ENCODE measurements at regions not wholly inside any gene's neighbourhood (a gene's known extent, or its start where the extent isn't known, plus 50 kb on each side); places are given as distances from the start of the nearest gene placed in this dataset.

DNA sequence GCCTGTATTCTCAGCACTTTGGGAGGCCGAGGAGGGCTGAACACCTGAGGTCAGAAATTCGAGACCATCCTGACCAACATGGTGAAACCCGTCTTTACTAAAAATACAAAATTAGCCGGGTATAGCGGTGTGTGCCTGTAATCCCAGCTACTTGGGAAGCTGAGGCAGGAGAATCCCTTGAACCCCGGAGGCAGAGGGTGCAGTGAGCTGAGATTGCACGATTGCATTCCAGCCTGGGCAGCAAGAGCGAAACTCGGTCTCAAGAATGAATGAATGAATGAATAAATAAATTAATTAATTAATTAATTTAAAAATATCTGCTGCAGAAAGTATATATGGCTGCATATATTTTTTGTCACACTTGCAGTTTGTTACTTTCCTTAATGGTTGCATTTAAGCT is 781.8 kb downstream of the DNAJB9 start:
- no peaks in the 10 kb centered on the region for H3K27me3 ChIP-seq (ENCODE audit: insufficient read depth, low read length)
- intact Hi-C loops (cut with micrococcal nuclease), result no loop called here
- Mint-ChIP-seq H3K9me3 (peaks cover 0 to 2% (median 0%) of the 10 kb centered on the region in 8 donors), H3K4me1 (no peaks in the 10 kb centered on the region), H3K4me3 (no peak overlapping the region), H3K27ac (no peak overlapping the region), H3K27me3 (no peaks in the 10 kb centered on the region), H3K36me3 (no peaks in the 10 kb centered on the region)
- H3K4me1 ChIP-seq (ENCODE audit: insufficient read depth, low read length), result no peaks in the 10 kb centered on the region
- ChIA-PET POLR2A (ENCODE audit: partially characterized antibody) (no interaction called here), CTCF (ENCODE audit: partially characterized antibody) (no interaction called here)
- H3K27ac ChIP-seq (ENCODE audit: low read depth, low read length), result no peak overlapping the region
- H3K4me3 ChIP-seq (ENCODE audit: low read length in 2 of 2), result no peak overlapping the region
- no peaks in the 10 kb centered on the region for H3K36me3 ChIP-seq (ENCODE audit: insufficient read depth, low read length)
- DNase-seq, result no peak
- H3K9me3 ChIP-seq (ENCODE audit: control insufficient read depth in 1 of 2, low read length in 2 of 2), result no peaks in the 10 kb centered on the region

GRCh38 chr7:109354000-109354399 is 784.3 kb downstream of the DNAJB9 start:
- H3K27ac ChIP-seq (ENCODE audit: low read depth, low read length), result no peak overlapping the region
- ChIA-PET CTCF (ENCODE audit: partially characterized antibody) (no interaction called here), POLR2A (ENCODE audit: partially characterized antibody) (no interaction called here)
- no peaks in the 10 kb centered on the region for H3K27me3 ChIP-seq (ENCODE audit: insufficient read depth, low read length)
- no peaks in the 10 kb centered on the region for H3K9me3 ChIP-seq (ENCODE audit: control insufficient read depth in 1 of 2, low read length in 2 of 2)
- H3K27me3 Mint-ChIP-seq, result no peaks in the 10 kb centered on the region
- no peaks in the 10 kb centered on the region for H3K36me3 ChIP-seq (ENCODE audit: insufficient read depth, low read length)
- H3K4me1 Mint-ChIP-seq, result no peaks in the 10 kb centered on the region
- H3K4me3 Mint-ChIP-seq, result no peak overlapping the region
- DNase-seq, result no peak
- intact Hi-C loops (cut with micrococcal nuclease), result no loop called here
- no peaks in the 10 kb centered on the region for H3K4me1 ChIP-seq (ENCODE audit: insufficient read depth, low read length)
- H3K36me3 Mint-ChIP-seq, result no peaks in the 10 kb centered on the region
- H3K9me3 Mint-ChIP-seq, result peaks cover 0 to 2% (median 0%) of the 10 kb centered on the region in 8 donors
- H3K27ac Mint-ChIP-seq, result no peak overlapping the region
- no peak overlapping the region for H3K4me3 ChIP-seq (ENCODE audit: low read length in 2 of 2)

DNA sequence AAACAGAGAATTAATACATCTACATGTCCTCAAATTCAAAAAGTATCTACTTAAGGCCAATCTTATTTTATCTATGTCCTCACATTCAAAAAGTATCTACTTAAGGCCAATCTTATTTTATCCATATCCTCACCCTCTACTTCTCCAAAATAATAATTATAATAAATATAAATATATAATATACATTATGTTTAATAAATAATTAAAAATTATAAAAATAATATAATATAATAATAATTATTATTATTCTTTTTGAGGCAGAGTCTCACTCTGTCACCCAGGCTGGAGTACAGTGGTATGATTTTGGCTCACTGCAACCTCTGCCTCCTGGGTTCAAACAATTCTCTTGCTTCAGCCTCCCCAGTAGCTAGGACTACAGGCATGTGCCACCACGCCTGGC is 784.9 kb downstream of the DNAJB9 start:
- intact Hi-C loops (cut with micrococcal nuclease), result no loop called here
- no peaks in the 10 kb centered on the region for H3K4me1 Mint-ChIP-seq
- no peak for DNase-seq

GRCh38 chr7:109375823-109376222 is 806.1 kb downstream of the DNAJB9 start:
- Mint-ChIP-seq H3K36me3 (no peaks in the 10 kb centered on the region), H3K27me3 (no peaks in the 10 kb centered on the region), H3K9me3 (peaks cover 0 to 15% (median 3%) of the 10 kb centered on the region in 8 donors), H3K4me1 (no peaks in the 10 kb centered on the region), H3K27ac (no peak overlapping the region), H3K4me3 (no peak overlapping the region)
- H3K9me3 ChIP-seq (ENCODE audit: control insufficient read depth in 1 of 2, low read length in 2 of 2), result no peaks in the 10 kb centered on the region
- no peak overlapping the region for H3K4me3 ChIP-seq (ENCODE audit: low read length in 2 of 2)
- no peaks in the 10 kb centered on the region for H3K27me3 ChIP-seq (ENCODE audit: insufficient read depth, low read length)
- no peaks in the 10 kb centered on the region for H3K4me1 ChIP-seq (ENCODE audit: insufficient read depth, low read length)
- DNase-seq, result no peak
- no peaks in the 10 kb centered on the region for H3K36me3 ChIP-seq (ENCODE audit: insufficient read depth, low read length)
- CTCF ChIA-PET (ENCODE audit: partially characterized antibody), result no interaction called here
- intact Hi-C loops (cut with micrococcal nuclease), result no loop called here
- POLR2A ChIA-PET (ENCODE audit: partially characterized antibody), result no interaction called here
- no peak overlapping the region for H3K27ac ChIP-seq (ENCODE audit: low read depth, low read length)

More for the DNA sequence above, 784.9 kb downstream of the DNAJB9 start:
- H3K27me3 ChIP-seq (ENCODE audit: insufficient read depth, low read length), result no peaks in the 10 kb centered on the region
- no peak overlapping the region for H3K4me3 ChIP-seq (ENCODE audit: low read length in 2 of 2)
- Mint-ChIP-seq H3K4me3 (no peak overlapping the region), H3K36me3 (no peaks in the 10 kb centered on the region), H3K27ac (no peak overlapping the region), H3K9me3 (peaks cover 0 to 2% (median 0%) of the 10 kb centered on the region in 8 donors), H3K27me3 (no peaks in the 10 kb centered on the region)
- CTCF ChIA-PET (ENCODE audit: partially characterized antibody), result no interaction called here
- POLR2A ChIA-PET (ENCODE audit: partially characterized antibody), result no interaction called here
- no peak overlapping the region for H3K27ac ChIP-seq (ENCODE audit: low read depth, low read length)
- H3K4me1 ChIP-seq (ENCODE audit: insufficient read depth, low read length), result no peaks in the 10 kb centered on the region
- H3K9me3 ChIP-seq (ENCODE audit: control insufficient read depth in 1 of 2, low read length in 2 of 2), result no peaks in the 10 kb centered on the region
- H3K36me3 ChIP-seq (ENCODE audit: insufficient read depth, low read length), result no peaks in the 10 kb centered on the region

DNA sequence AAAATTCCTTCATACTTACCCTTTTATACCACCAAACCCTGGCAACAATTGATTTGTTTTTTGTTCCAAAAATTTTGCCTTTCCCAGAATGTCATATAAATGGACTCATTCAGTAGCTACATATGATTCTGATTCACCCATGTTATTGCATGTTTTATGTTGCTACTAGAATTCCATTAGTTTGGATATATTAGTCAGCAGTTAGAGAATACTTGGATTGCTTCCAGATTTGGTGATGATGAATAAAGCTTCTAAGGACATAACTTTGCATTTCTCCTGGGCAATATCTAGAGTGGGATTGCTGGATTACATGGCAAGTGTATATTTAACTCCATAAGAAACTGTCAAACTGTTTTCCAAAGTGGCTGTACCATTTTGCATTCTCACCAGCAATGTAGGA is 806.9 kb downstream of the DNAJB9 start:
- peaks cover 0 to 17% (median 3%) of the 10 kb centered on the region in 8 donors for H3K9me3 Mint-ChIP-seq
- POLR2A ChIA-PET (ENCODE audit: partially characterized antibody), result no interaction called here
- Histone ChIP-seq H3K27me3 (ENCODE audit: insufficient read depth, low read length) (no peaks in the 10 kb centered on the region), H3K4me1 (ENCODE audit: insufficient read depth, low read length) (no peaks in the 10 kb centered on the region), H3K27ac (ENCODE audit: low read depth, low read length) (no peak overlapping the region), H3K36me3 (ENCODE audit: insufficient read depth, low read length) (no peaks in the 10 kb centered on the region), H3K9me3 (ENCODE audit: control insufficient read depth in 1 of 2, low read length in 2 of 2) (no peaks in the 10 kb centered on the region), H3K4me3 (ENCODE audit: low read length in 2 of 2) (no peak overlapping the region)
- CTCF ChIA-PET (ENCODE audit: partially characterized antibody), result no interaction called here
- H3K4me1 Mint-ChIP-seq, result no peaks in the 10 kb centered on the region
- intact Hi-C loops (cut with micrococcal nuclease), result no loop called here
- H3K27me3 Mint-ChIP-seq, result no peaks in the 10 kb centered on the region
- no peak for DNase-seq
- no peak overlapping the region for H3K27ac Mint-ChIP-seq
- no peaks in the 10 kb centered on the region for H3K36me3 Mint-ChIP-seq
- no peak overlapping the region for H3K4me3 Mint-ChIP-seq

DNA sequence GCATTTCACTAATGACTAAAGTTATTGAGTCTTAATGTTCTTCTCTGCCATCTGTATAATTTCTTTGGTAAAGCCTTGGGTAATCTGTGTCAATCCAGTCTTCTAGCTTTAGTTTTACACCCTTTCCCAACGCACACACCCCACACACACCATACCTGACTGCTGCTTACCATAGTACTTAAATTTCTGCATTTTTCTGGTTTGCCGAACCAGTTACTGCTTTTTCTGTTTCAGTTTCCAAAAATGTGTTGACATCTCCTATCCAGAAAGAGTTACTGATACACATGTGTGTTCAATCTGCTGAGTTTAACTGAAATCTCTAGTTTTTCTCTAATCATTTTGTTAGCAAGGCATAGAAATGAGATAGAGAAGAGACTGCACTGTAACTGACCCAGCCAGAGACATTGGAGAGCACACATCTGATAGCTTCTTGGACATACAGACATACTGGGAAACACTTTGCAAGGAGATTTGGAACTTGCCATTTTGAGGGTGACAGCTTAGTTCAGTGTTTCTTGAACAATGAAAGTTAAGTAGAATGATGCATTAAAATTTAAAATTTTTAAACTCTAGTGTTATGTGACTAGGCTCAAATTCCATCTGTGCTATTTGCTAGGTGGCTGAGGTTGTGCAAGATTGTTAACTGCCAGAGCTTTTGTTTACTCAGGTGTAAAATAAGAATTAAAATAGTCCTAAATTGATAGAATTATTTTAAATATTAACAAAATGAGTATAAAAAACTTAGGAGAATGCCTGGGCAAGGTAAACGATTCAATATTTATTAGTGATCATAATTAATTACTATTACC is 807.6 kb downstream of the DNAJB9 start:
- Histone ChIP-seq H3K27ac (ENCODE audit: low read depth, low read length) (no peak overlapping the region), H3K9me3 (ENCODE audit: control insufficient read depth in 1 of 2, low read length in 2 of 2) (no peaks in the 10 kb centered on the region), H3K4me3 (ENCODE audit: low read length in 2 of 2) (no peak overlapping the region), H3K4me1 (ENCODE audit: insufficient read depth, low read length) (no peaks in the 10 kb centered on the region), H3K27me3 (ENCODE audit: insufficient read depth, low read length) (no peaks in the 10 kb centered on the region), H3K36me3 (ENCODE audit: insufficient read depth, low read length) (no peaks in the 10 kb centered on the region)
- Mint-ChIP-seq H3K4me1 (no peaks in the 10 kb centered on the region), H3K4me3 (no peak overlapping the region), H3K36me3 (no peaks in the 10 kb centered on the region), H3K27ac (peak overlapping the region in 1 of 7 donors; percentile 26), H3K27me3 (no peaks in the 10 kb centered on the region), H3K9me3 (peaks cover 0 to 17% (median 3%) of the 10 kb centered on the region in 8 donors)
- POLR2A ChIA-PET (ENCODE audit: partially characterized antibody), result no interaction called here
- intact Hi-C loops (cut with micrococcal nuclease), result no loop called here
- CTCF ChIA-PET (ENCODE audit: partially characterized antibody), result no interaction called here
- DNase-seq, result no peak

GRCh38 chr7:109386959-109387358 is 817.3 kb downstream of the DNAJB9 start:
- no peak overlapping the region for H3K4me3 Mint-ChIP-seq
- ChIA-PET CTCF (ENCODE audit: partially characterized antibody) (no interaction called here), POLR2A (ENCODE audit: partially characterized antibody) (no interaction called here)
- H3K27me3 Mint-ChIP-seq, result no peaks in the 10 kb centered on the region
- no peak overlapping the region for H3K27ac Mint-ChIP-seq
- Histone ChIP-seq H3K27me3 (ENCODE audit: insufficient read depth, low read length) (no peaks in the 10 kb centered on the region), H3K27ac (ENCODE audit: low read depth, low read length) (no peak overlapping the region), H3K4me3 (ENCODE audit: low read length in 2 of 2) (no peak overlapping the region), H3K4me1 (ENCODE audit: insufficient read depth, low read length) (no peaks in the 10 kb centered on the region), H3K36me3 (ENCODE audit: insufficient read depth, low read length) (no peaks in the 10 kb centered on the region), H3K9me3 (ENCODE audit: control insufficient read depth in 1 of 2, low read length in 2 of 2) (no peaks in the 10 kb centered on the region)
- no peak for DNase-seq
- no peaks in the 10 kb centered on the region for H3K36me3 Mint-ChIP-seq
- H3K9me3 Mint-ChIP-seq, result peaks cover 0 to 6% (median under 1%) of the 10 kb centered on the region in 8 donors
- no peaks in the 10 kb centered on the region for H3K4me1 Mint-ChIP-seq
- intact Hi-C loops (cut with micrococcal nuclease), result no loop called here
